ENCODE measurements at regions not wholly inside any gene's neighbourhood (a gene's known extent, or its start where the extent isn't known, plus 50 kb on each side); places are given as distances from the start of the nearest gene placed in this dataset.
"Not testable (repeated sequence)": the region's sequence is repeated elsewhere in the genome, so short reads cannot be mapped to it uniquely, and the experiment has no call there.

GRCh38 chr21:9246010-9246409 is 1275.4 kb upstream of the TPTE start:
- not testable (repeated sequence) for DNase-seq

GRCh38 chr21:9246481-9247289 is 1274.7 kb upstream of the TPTE start:
- peak; percentile 18 for DNase-seq

- not testable (repeated sequence) for DNase-seq
These were observed 1274.1 kb upstream of the TPTE start for GRCh38 chr21:9247290-9247613.

- DNase-seq = not testable (repeated sequence)
These were observed 1273.6 kb upstream of the TPTE start for GRCh38 chr21:9247616-9248317.

All from stimulated activated CD8-positive, alpha-beta memory T cell treated with anti-CD3 and anti-CD28 coated beads, Interleukin-4, amount 100 ng/mL, for 48 hours (primary cell).